IPS-NIHi7 (cell line): ENCODE measurements at regions not wholly inside any gene's neighbourhood (a gene's known extent, or its start where the extent isn't known, plus 50 kb on each side); places are given as distances from the start of the nearest gene placed in this dataset.
"Not testable (repeated sequence)": the region's sequence is repeated elsewhere in the genome, so short reads cannot be mapped to it uniquely, and the experiment has no call there.

Source experiments
- DNase-seq: peaks from one replicate; pipeline ENCODE4 v3.0.0; 2012; ENCODE audit warnings: mixed read lengths; ENCODE audit errors: extremely low spot score

DNA sequence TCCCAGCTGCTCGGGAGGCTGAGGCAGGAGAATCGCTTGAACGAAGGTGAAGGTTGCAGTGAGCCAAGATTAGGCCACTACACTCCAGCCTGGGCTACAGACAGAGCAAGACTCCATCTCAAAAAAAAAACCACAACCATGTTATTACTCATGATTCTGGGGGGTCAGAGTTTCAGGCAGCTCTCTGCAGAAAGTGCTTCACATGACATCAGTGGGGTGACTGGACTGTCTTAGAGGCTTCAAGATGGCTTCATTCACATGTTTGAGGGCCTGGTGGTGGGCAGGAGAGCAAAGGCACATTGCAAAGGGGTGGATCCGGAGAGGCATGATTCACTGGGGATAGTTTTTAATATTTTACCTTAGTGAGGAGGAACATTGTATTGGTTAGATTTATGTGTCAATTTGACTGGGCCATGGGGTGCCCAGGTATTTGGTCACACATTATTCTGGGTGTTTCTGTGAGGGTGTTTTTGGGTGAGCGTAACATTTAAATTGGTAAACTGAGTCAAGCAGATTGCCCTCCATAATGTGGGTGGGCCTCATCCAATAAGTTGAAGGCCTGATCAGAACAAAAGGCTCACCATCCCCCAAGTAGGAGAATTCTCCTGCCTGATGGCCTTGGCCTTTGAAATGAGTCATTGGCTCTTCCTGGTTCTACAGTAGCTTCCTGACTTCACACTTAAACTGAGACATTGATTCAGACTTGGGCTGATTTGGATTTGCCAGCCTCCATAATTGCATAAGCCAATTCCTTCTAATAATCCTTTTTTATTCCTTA, 109.8 kb downstream of the GOSR1 start:
- no peak for DNase-seq

DNA sequence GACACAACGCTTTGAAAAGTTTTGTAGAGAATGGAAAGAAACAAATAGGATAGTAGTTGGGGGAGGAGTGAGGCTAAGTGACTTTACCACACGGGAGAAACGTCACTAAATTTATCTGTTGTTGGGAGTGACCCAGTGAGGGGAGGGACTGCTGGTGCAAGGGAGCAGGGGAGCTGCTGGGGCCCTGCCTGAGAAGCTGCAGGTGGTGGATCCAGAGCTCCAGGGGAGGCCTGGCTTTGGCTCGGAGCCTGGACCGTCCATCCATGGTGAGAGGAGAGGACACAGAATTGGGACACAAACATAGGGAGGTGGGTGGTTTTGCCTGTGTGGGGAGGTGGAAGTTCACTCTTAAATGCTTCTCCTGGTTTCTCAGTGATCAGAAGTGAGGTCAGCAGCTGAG, 107.6 kb downstream of the GOSR1 start:
- DNase-seq: no peak

DNA sequence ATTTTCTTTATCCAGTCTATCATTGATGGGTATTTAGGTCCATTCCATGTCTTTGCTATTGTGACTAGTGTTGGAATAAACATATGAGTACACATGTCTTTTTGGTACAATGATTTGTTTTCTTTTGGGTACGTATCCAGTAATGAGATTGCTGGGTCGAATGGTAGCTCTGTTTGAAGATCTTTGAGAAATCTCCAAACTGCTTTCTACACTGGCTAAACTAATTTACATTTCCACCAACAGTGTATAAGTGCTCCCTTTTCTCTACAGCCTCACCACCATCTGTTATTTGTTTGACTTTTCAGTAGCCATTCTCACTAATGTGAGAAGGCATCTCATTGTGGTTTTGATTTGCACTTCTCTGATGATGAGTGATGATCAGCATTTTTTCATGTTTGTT, 103.7 kb downstream of the GOSR1 start:
- DNase-seq: no peak

DNA sequence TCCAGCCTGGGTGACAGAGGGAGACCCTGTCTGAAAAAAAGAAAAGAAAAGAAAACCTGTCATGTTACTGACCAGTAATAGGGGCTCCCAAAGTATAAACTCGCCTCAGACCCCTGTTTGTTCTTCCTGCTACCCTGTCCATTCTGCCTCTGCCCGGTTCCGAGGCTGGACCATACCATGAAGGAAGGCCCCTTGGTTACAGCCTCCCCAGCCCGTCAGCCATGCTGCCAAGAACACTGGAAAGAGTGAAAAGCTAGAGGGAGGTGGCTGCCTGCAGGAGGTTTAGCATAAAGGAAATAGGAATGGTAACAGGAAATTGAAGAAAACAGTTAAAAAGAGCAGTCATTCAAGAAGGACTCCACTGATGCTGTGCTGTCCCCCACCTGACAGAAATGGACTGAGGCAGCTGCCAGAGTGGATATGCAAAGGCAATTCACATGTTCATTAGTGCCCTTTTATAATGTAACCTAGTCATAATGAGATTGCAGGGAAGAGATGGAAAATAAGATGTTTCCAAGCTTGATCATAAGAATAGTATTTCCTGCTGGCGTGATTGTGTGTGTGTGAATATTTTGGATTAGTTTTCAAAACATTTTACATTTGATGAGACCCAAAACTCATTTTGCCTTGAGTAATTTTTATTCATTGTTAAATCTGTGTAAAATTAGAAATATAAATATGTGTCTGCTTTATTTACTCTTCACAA, 102.6 kb downstream of the GOSR1 start:
- no peak for DNase-seq

DNA sequence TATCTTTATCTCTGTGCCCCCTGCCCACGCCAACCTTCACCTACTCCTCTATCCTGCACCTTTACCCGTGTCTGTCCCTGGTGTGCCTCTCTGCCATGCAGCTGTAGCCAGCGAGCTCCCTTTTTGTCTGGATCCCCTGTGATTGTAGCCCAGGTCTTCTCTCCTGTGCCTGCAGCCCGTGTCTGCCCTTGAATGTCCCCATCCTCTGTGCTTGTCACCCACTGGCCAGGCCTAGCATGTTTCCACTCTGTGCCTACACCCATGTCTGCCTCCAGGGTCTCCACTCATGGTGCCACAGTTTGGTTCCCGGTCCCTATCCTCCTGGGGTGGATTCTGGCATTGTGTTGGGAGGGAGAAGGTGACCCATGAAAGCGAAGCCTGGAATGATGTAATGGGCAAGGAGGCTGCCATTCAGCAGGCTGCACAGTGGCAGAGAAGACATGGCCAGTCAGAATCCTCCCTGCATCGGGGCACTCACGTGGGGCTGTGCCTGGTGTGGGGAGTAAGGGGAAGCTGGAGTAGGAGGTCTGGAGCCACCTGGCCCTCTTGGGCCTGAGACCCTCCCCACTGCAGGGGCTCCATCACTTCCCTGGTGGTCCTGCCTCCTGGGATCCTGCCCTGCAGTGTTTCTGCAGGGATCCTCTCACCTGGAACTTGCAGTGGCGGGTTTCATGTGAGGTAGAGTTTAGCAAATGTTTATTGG, 101.0 kb downstream of the GOSR1 start:
- DNase-seq: not testable (repeated sequence)
